T-helper 2 cell treated with Interferon-gamma antibody and Interleukin-4, amounts not matched to agents 100 ng/mL and 5 ng/mL, for 36 hours (primary cell): ENCODE measurements at regions not wholly inside any gene's neighbourhood (a gene's known extent, or its start where the extent isn't known, plus 50 kb on each side); places are given as distances from the start of the nearest gene placed in this dataset.
"Not testable (repeated sequence)": the region's sequence is repeated elsewhere in the genome, so short reads cannot be mapped to it uniquely, and the experiment has no call there.

Experiments
- intact Hi-C: fragments of 100-400 bp; cut with micrococcal nuclease; formaldehyde crosslinking; loops from one replicate; pipeline ENCODE4 v1.15.1; 2023

GRCh38 chr9:106039151-106039935 is 345.0 kb downstream of the TMEM38B start:
- intact Hi-C loops: no loop called here

- intact Hi-C loops: not testable (repeated sequence)
These were observed 347.6 kb downstream of the TMEM38B start for GRCh38 chr9:106041920-106042319.

- intact Hi-C loops: no loop called here
These were observed 357.2 kb downstream of the TMEM38B start for GRCh38 chr9:106051545-106051944.

GRCh38 chr9:106052166-106052565 is 357.8 kb downstream of the TMEM38B start:
- intact Hi-C loops: no loop called here

GRCh38 chr9:106052735-106053134 is 358.4 kb downstream of the TMEM38B start:
- intact Hi-C loops: no loop called here

- intact Hi-C loops: no loop called here
These were observed 362.0 kb downstream of the TMEM38B start for GRCh38 chr9:106056328-106056727.

- intact Hi-C loops: no loop called here
These were observed 364.1 kb downstream of the TMEM38B start for GRCh38 chr9:106058460-106058859.

- intact Hi-C loops: no loop called here
These were observed 365.5 kb downstream of the TMEM38B start for GRCh38 chr9:106059886-106060285.

- intact Hi-C loops: no loop called here
These were observed 366.5 kb downstream of the TMEM38B start for GRCh38 chr9:106060885-106061284.

GRCh38 chr9:106062250-106062649 is 367.9 kb downstream of the TMEM38B start:
- intact Hi-C loops: no loop called here

GRCh38 chr9:106065136-106065535 is 370.8 kb downstream of the TMEM38B start:
- intact Hi-C loops: no loop called here

GRCh38 chr9:106065579-106066214 is 371.4 kb downstream of the TMEM38B start:
- intact Hi-C loops: no loop called here

- intact Hi-C loops: no loop called here
These were observed 372.7 kb downstream of the TMEM38B start for GRCh38 chr9:106066940-106067524.

- intact Hi-C loops: no loop called here
These were observed 374.9 kb downstream of the TMEM38B start for GRCh38 chr9:106069241-106069640.

GRCh38 chr9:106072421-106072820 is 378.1 kb downstream of the TMEM38B start:
- intact Hi-C loops: no loop called here

GRCh38 chr9:106074006-106074405 is 379.7 kb downstream of the TMEM38B start:
- intact Hi-C loops: no loop called here

GRCh38 chr9:106075236-106075959 is 381.1 kb downstream of the TMEM38B start:
- intact Hi-C loops: no loop called here

- intact Hi-C loops: no loop called here
These were observed 381.6 kb downstream of the TMEM38B start for GRCh38 chr9:106075960-106076327.

GRCh38 chr9:106076711-106077110 is 382.4 kb downstream of the TMEM38B start:
- intact Hi-C loops: no loop called here

- intact Hi-C loops: no loop called here
These were observed 383.4 kb downstream of the TMEM38B start for GRCh38 chr9:106077731-106078130.

GRCh38 chr9:106082621-106083020 is 388.3 kb downstream of the TMEM38B start:
- intact Hi-C loops: no loop called here

GRCh38 chr9:106084702-106085101 is 390.4 kb downstream of the TMEM38B start:
- intact Hi-C loops: no loop called here
